Adrenal gland (tissue), 9 donors: ENCODE measurements at regions not wholly inside any gene's neighbourhood (a gene's known extent, or its start where the extent isn't known, plus 50 kb on each side); places are given as distances from the start of the nearest gene placed in this dataset.
"Not testable (repeated sequence)": the region's sequence is repeated elsewhere in the genome, so short reads cannot be mapped to it uniquely, and the experiment has no call there.

Source experiments
- DNase-seq, 7 donors: peaks; one replicate each; pipeline ENCODE4 v3.0.0-alpha.2; 2019 to 2020
- H3K27ac ChIP-seq, 5 donors: fragments of 200-600 bp; sonication (generic) in 4 of 5; 1 replicate in 3 of 5; 2 replicates in 2 of 5; pipeline versions ENCODE4 v1.5.1 to v1.8.0; 2016 to 2020; ENCODE audit warnings: mild to moderate bottlenecking in 1 of 5
- H3K27me3 ChIP-seq: fragments of 200-600 bp; 2 replicates; pipeline ENCODE4 v1.8.0; 2021
- H3K36me3 ChIP-seq, 2 donors: fragments of 200-600 bp; replicated peaks in 1 of 2; 1 replicate in 1 of 2; 2 replicates in 1 of 2; pipeline versions ENCODE4 v1.5.1 to v1.8.0; 2018 to 2022
- H3K4me1 ChIP-seq, 2 donors: fragments of 200-600 bp; replicated peaks in 1 of 2; 1 replicate in 1 of 2; 2 replicates in 1 of 2; pipeline versions ENCODE4 v1.5.1 to v1.8.0; 2018 to 2021
- H3K4me3 ChIP-seq, 4 donors: fragments of 200-600 bp; sonication (generic) in 3 of 4; one replicate each; pipeline ENCODE4 v1.5.1; 2016 to 2018
- H3K9me3 ChIP-seq, 3 donors: fragments of 200-600 bp; sonication (generic) in 1 of 3; replicated peaks in 1 of 3; 1 replicate in 2 of 3; 2 replicates in 1 of 3; pipeline versions ENCODE4 v1.5.1 to v1.8.0; 2016 to 2021
- WGBS, 4 donors: extraction: QIAGEN DNeasy Blood & Tissue Kit in 2 of 4; methylation state at CpG; one replicate each; pipeline versions ENCODE4 v1.1.5 to v1.1.7; 2013 to 2017; 5-methylcytosine and 5-hydroxymethylcytosine counted together
- intact Hi-C, 2 donors: fragments of 100-400 bp; cut with DNase I; formaldehyde crosslinking; loops; one replicate each; pipeline versions ENCODE4 v1.14.1 to v1.15.0; 2022 to 2023
- donor health status: healthy with polysubstance abuse.
- donor health status: Bipolar disorder and iron deficiency.
- donor health status: DM: yes; HTN: yes; CAD: no.
- donor health status: DM: no; HTN: no; CAD: no.
- donor health status: DM: no; HTN: no; CAD: no.

DNA sequence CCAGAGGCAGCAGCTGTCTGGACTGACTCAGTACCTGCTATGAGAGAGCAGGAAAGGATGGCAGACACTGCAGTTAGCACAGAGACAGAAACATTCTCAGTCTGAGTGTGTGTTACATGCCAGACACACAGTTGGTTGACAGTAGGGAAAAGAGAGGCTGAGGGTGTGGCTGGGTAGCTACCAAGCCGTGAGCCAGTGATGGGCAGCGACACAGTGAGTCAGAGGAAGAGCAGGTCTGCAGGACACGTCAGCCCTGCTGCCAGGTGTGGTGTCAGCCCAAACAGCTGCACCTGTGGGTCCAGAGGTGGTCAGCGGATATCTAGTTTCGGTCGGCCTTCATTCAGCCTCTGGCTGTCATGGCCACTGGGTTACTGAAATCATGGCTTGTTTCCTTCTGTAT is 124.4 kb upstream of the SPATA31A3 start:
- H3K27ac ChIP-seq, H3K27me3 ChIP-seq, intact Hi-C loops, H3K4me1 ChIP-seq, H3K4me3 ChIP-seq, H3K9me3 ChIP-seq, H3K36me3 ChIP-seq: not testable (repeated sequence)
- whole genome bisulfite sequencing, 4 donors, result no CpG with 5 or more reads among the region's 6 CpGs
- DNase-seq, result peak in 1 of 7 donors; percentile 53

DNA sequence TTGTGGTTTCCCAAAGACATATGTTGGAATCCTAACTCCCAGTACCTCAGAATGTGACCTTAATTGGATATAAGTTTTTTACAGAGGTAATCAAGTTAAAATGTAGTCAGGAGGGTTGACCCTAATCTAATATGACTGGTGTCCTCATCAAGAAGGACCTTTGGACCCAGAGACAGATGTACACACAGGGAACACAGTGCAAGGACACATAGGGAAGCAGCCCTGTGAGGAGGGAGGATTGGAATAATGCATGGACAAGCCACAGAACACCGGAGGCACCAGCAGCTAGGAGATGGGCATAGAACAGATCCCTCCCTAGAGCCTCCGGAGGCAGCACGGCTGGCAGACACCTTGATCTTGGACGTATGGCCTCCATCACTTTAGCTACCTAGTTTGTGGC is 119.8 kb upstream of the SPATA31A3 start:
- H3K27ac ChIP-seq, intact Hi-C loops: not testable (repeated sequence)
- WGBS, 4 donors, result 75% methylated on average over 3 of the region's 4 CpGs; no CpG with 5 or more reads in 3 of the 4 donors

DNA sequence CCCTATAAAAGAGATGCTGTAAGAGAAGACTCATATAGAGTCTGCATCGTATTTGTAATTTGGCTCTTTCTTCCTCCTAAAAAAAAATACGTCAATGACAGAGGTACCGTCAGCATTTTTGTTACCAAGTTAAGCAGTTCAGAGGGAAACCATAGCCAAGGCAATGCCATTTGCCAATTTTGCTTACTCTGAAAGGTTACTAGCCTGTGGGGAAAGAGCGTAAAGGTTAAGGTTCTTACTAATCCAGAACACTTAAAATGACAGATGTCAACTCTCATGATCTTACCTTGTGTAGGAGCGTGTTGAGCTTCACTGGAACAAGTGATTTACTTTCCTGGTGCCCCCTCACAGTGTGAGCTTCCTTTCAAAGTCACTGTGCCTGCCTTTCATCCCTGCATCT is 119.4 kb upstream of the SPATA31A3 start:
- H3K27me3 ChIP-seq, intact Hi-C loops: not testable (repeated sequence)
- WGBS, 4 donors, result 78 to 94% (median 87%) methylated on average over 2 to 4 of the region's 5 CpGs

More for the DNA sequence above, 119.8 kb upstream of the SPATA31A3 start:
- not testable (repeated sequence) for H3K27me3 ChIP-seq, DNase-seq, H3K4me3 ChIP-seq, H3K4me1 ChIP-seq, H3K9me3 ChIP-seq, H3K36me3 ChIP-seq

DNA sequence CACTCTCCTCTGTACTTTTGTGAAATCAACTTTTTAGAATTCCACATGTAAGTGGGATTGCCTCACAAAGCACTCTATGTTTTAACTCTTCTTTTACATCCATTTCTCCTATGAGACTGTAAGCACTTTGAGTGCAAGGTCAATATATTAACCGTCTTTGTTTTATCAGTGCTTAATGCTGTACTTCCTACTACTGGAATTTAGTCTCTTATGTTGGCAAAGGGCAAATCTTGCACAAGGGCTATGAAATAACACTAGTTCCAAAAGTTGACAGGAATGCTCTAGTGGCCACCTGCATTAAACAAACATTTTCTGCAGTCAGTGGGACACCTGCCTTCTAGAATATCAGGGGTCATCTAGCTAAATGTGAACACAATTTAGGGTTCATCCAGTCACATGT is 117.5 kb upstream of the SPATA31A3 start:
- H3K9me3 ChIP-seq, H3K27ac ChIP-seq, DNase-seq, H3K27me3 ChIP-seq, intact Hi-C loops, H3K4me3 ChIP-seq, H3K4me1 ChIP-seq, H3K36me3 ChIP-seq: not testable (repeated sequence)
- 44 to 57% (median 54%) methylated on average over 1 of the region's 1 CpG for WGBS, 4 donors

More for the DNA sequence above, 119.4 kb upstream of the SPATA31A3 start:
- not testable (repeated sequence) for H3K4me3 ChIP-seq, H3K36me3 ChIP-seq, DNase-seq, H3K27ac ChIP-seq, H3K9me3 ChIP-seq, H3K4me1 ChIP-seq

DNA sequence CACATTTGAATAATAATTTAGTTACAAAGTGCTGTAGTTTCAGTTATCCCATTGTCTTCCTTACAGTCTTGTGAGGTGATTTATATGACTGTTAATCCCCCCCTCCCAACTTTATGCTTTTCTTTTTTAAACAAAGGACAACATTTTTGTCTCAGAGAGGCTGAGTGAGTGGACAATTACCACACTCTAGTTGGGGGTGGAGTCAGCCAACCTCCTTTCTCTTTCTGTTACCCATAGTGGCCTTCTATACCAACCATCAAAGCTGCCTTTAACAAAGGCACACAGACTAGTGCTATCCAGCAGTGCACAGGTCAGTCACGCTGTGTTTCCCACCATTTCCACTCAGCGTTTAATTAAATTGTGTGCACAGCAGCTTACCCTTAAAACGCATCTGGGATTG is 114.3 kb upstream of the SPATA31A3 start:
- H3K4me3 ChIP-seq, intact Hi-C loops, H3K27ac ChIP-seq, H3K9me3 ChIP-seq, H3K27me3 ChIP-seq, H3K4me1 ChIP-seq, DNase-seq, H3K36me3 ChIP-seq: not testable (repeated sequence)
- 31 to 79% (median 55%) methylated on average over 1 to 3 of the region's 3 CpGs for WGBS, 4 donors

DNA sequence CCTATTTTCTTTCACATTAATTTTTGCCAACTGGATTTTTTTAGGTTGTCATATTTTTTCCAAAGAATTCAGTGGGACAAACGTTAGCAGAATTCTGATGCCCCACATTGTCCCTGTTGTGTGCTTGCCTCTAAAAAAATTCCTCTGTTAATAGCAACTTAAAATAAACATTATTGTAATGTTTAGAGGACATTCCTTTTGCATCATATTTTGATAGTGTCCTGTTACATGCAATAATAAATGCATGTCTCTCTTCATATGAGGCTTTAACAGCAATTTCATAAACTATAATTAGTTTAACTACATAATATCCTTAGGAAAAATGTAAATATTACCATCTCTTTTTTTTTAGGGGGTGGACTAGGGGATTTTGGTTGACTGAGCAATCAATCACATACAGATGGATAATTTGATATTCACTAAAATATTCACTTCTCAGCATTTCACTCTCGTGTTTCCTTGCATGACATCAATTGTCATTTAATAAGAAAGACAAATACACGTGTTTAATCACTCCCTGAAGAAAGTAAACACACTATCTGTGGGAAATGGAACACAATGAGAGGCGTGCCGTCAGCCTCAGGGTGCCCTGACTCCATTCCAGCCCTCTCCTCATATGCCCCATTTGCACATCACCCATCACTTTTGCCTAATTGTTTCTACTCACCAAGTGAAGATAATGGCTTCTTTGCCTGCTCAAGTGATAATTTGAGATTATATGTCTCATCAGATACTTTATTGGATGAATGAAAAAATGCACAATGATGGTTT is 110.3 kb upstream of the SPATA31A3 start:
- intact Hi-C loops, H3K36me3 ChIP-seq, H3K4me3 ChIP-seq, H3K27ac ChIP-seq, DNase-seq, H3K4me1 ChIP-seq, H3K27me3 ChIP-seq, H3K9me3 ChIP-seq: not testable (repeated sequence)
- whole genome bisulfite sequencing, 4 donors, result 50 to 80% (median 59%) methylated on average over 2 to 3 of the region's 5 CpGs

DNA sequence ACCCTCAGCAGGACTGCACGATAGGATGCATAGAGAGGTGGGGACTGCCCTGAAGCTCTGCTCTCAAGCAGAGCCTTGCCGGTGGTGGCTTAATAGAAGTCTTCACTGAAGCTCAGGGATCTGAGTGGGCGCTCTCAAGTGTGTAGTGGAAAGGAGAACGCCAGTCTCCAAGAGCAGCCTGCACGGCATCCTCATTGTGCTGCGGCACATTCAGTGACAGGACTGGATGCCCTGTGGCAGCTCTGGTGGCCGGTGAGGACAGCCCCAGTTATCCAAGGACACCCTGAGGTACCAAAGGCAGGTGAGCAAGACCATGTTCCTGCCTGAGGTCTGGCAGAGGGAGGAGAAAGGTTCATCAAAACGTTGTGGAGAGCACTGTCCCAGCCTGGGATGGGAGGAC is 98.8 kb upstream of the SPATA31A3 start:
- H3K27ac ChIP-seq, DNase-seq, H3K27me3 ChIP-seq, H3K4me1 ChIP-seq, H3K4me3 ChIP-seq, H3K9me3 ChIP-seq, intact Hi-C loops, H3K36me3 ChIP-seq: not testable (repeated sequence)
- 63 to 74% (median 72%) methylated on average over 2 to 8 of the region's 8 CpGs for WGBS, 4 donors

DNA sequence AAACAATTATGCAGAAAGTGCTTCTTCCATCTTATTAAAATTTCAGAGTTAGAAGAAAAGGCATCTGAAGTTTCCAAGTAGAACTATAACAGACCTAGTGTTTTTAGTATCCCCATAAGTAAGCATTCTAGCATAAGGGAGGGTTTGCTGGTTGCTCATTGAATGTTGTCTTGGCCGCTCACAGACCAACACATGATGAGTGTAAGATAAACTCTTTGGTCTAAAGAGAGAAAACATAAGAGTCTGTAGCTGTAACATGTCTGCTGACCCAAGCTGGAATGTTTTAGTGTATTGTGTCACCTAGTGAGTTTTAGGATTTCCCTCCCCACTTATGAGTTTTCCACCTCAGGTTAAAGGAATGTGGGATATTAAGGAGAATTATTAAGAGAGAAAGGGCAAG is 94.5 kb upstream of the SPATA31A3 start:
- H3K27me3 ChIP-seq, H3K27ac ChIP-seq, H3K36me3 ChIP-seq, DNase-seq, intact Hi-C loops, H3K9me3 ChIP-seq, H3K4me1 ChIP-seq, H3K4me3 ChIP-seq: not testable (repeated sequence)
- 82 to 92% (median 91%) methylated on average over 1 of the region's 1 CpG for WGBS, 4 donors

DNA sequence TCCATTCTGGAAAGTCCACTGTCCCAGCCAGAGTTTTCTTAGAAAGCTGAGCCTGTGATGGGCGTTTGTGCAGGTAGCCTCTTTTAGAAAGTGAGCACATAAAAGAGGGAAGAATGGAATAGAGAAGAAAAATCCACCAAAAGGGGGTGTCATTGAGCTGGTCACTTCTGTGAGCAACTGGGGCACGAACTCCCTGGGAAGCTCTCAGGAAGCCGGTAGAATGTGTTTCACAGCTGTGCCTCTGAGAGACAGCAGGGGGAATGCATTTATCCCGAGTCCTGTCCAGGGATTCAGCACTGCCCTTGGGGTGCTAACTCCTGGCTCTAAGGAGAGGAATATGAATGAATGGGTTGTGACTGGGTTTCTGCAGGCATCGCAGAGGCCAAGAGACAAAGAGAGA is 73.8 kb upstream of the SPATA31A3 start:
- H3K9me3 ChIP-seq, DNase-seq, H3K4me3 ChIP-seq, H3K36me3 ChIP-seq, H3K27ac ChIP-seq, intact Hi-C loops, H3K27me3 ChIP-seq, H3K4me1 ChIP-seq: not testable (repeated sequence)
- WGBS, 4 donors, result 46 to 61% (median 55%) methylated on average over 5 of the region's 5 CpGs
